Urinary bladder (tissue), 3 donors: ENCODE measurements at regions not wholly inside any gene's neighbourhood (a gene's known extent, or its start where the extent isn't known, plus 50 kb on each side); places are given as distances from the start of the nearest gene placed in this dataset.

Experiments used
- DNase-seq: peaks from one replicate; pipeline ENCODE4 v3.0.0-alpha.2; 2015; ENCODE audit errors: extremely low spot score
- H3K27ac ChIP-seq: one replicate; pipeline ENCODE4 v1.5.1; 2013; ENCODE audit warnings: low read depth, mild to moderate bottlenecking, moderate library complexity
- H3K36me3 ChIP-seq: one replicate; pipeline ENCODE4 v1.6.1; 2013; ENCODE audit warnings: mild to moderate bottlenecking, moderate library complexity; ENCODE audit not compliant: insufficient read depth
- H3K4me1 ChIP-seq: one replicate; pipeline ENCODE4 v1.6.1; 2013; ENCODE audit warnings: mild to moderate bottlenecking, moderate library complexity; ENCODE audit not compliant: insufficient read depth
- H3K4me3 ChIP-seq: one replicate; pipeline ENCODE4 v1.5.1; 2013; ENCODE audit warnings: low read depth, low read length
- WGBS: extraction: QIAGEN DNeasy Blood & Tissue Kit; methylation state at CpG from one replicate; pipeline ENCODE4 v1.1.7; 2013; 5-methylcytosine and 5-hydroxymethylcytosine counted together
- donor health status: healthy with polysubstance abuse.
- donor health status: healthy.

GRCh38 chrX:138931212-138931611 lies 219.7 kb upstream of the FGF13 start:
- WGBS, result 74% methylated on average over 2 of the region's 2 CpGs
- Histone ChIP-seq H3K36me3 (no peaks in the 10 kb centered on the region), H3K4me1 (no peaks in the 10 kb centered on the region), H3K27ac (no peak overlapping the region), H3K4me3 (no peak overlapping the region)
- no peak for DNase-seq

GRCh38 chrX:138930583-138930945 lies 219.0 kb upstream of the FGF13 start:
- H3K27ac ChIP-seq, result no peak overlapping the region
- H3K4me1 ChIP-seq, result no peaks in the 10 kb centered on the region
- no peak overlapping the region for H3K4me3 ChIP-seq
- no peaks in the 10 kb centered on the region for H3K36me3 ChIP-seq
- no peak for DNase-seq
- WGBS, result 59% methylated on average over 4 of the region's 4 CpGs

GRCh38 chrX:138929926-138930582 lies 218.5 kb upstream of the FGF13 start:
- H3K27ac ChIP-seq, result no peak overlapping the region
- H3K4me1 ChIP-seq, result no peaks in the 10 kb centered on the region
- H3K36me3 ChIP-seq, result no peaks in the 10 kb centered on the region
- H3K4me3 ChIP-seq, result no peak overlapping the region
- WGBS, result 29% methylated on average over 4 of the region's 4 CpGs
- DNase-seq, result no peak

- Histone ChIP-seq H3K4me3 (no peak overlapping the region), H3K4me1 (no peaks in the 10 kb centered on the region), H3K36me3 (no peaks in the 10 kb centered on the region), H3K27ac (no peak overlapping the region)
- DNase-seq, result no peak
- WGBS, result 69% methylated on average over 1 of the region's 1 CpG
Measured at GRCh38 chrX:138928737-138929459, 217.4 kb upstream of the FGF13 start.

- Histone ChIP-seq H3K4me1 (no peaks in the 10 kb centered on the region), H3K36me3 (no peaks in the 10 kb centered on the region), H3K4me3 (no peak overlapping the region), H3K27ac (no peak overlapping the region)
- WGBS, result 58% methylated on average over 3 of the region's 3 CpGs
- no peak for DNase-seq
Measured at GRCh38 chrX:138925330-138925729, 213.8 kb upstream of the FGF13 start.

GRCh38 chrX:138923805-138924204 lies 212.3 kb upstream of the FGF13 start:
- H3K4me3 ChIP-seq, result no peak overlapping the region

GRCh38 chrX:138921031-138921430 lies 209.5 kb upstream of the FGF13 start:
- H3K27ac ChIP-seq, result no peak overlapping the region
- H3K36me3 ChIP-seq, result no peaks in the 10 kb centered on the region
- WGBS, result 13% methylated on average over 2 of the region's 2 CpGs
- no peaks in the 10 kb centered on the region for H3K4me1 ChIP-seq
- no peak for DNase-seq
- H3K4me3 ChIP-seq, result no peak overlapping the region

More at GRCh38 chrX:138923805-138924204, 212.3 kb upstream of the FGF13 start:
- Histone ChIP-seq H3K27ac (no peak overlapping the region), H3K4me1 (no peaks in the 10 kb centered on the region), H3K36me3 (no peaks in the 10 kb centered on the region)
- DNase-seq, result no peak

GRCh38 chrX:138917781-138918180 lies 206.3 kb upstream of the FGF13 start:
- no peak for DNase-seq
- H3K27ac ChIP-seq, result no peak overlapping the region
- H3K4me3 ChIP-seq, result no peak overlapping the region
- no peaks in the 10 kb centered on the region for H3K4me1 ChIP-seq
- no peaks in the 10 kb centered on the region for H3K36me3 ChIP-seq
- 30% methylated on average over 2 of the region's 2 CpGs for WGBS

- H3K36me3 ChIP-seq, result no peaks in the 10 kb centered on the region
- H3K4me1 ChIP-seq, result no peaks in the 10 kb centered on the region
- no peak for DNase-seq
- H3K4me3 ChIP-seq, result no peak overlapping the region
- H3K27ac ChIP-seq, result no peak overlapping the region
Measured at GRCh38 chrX:138914767-138915166, 203.2 kb upstream of the FGF13 start.

- H3K4me3 ChIP-seq, result no peak overlapping the region
- no peak for DNase-seq
- H3K27ac ChIP-seq, result no peak overlapping the region
- H3K36me3 ChIP-seq, result no peaks in the 10 kb centered on the region
- no peaks in the 10 kb centered on the region for H3K4me1 ChIP-seq
- 94% methylated on average over 2 of the region's 2 CpGs for WGBS
Measured at GRCh38 chrX:138908577-138908976, 197.1 kb upstream of the FGF13 start.

GRCh38 chrX:138897621-138898492 lies 186.3 kb upstream of the FGF13 start:
- Histone ChIP-seq H3K36me3 (no peaks in the 10 kb centered on the region), H3K4me3 (no peak overlapping the region), H3K27ac (no peak overlapping the region), H3K4me1 (no peaks in the 10 kb centered on the region)
- WGBS, result 67% methylated on average over 6 of the region's 6 CpGs
- DNase-seq, result no peak

GRCh38 chrX:138890491-138890890 lies 179.0 kb upstream of the FGF13 start:
- DNase-seq, result no peak
- H3K36me3 ChIP-seq, result no peaks in the 10 kb centered on the region
- H3K27ac ChIP-seq, result no peak overlapping the region
- no peak overlapping the region for H3K4me3 ChIP-seq
- no peaks in the 10 kb centered on the region for H3K4me1 ChIP-seq

- DNase-seq, result no peak
- no peaks in the 10 kb centered on the region for H3K4me1 ChIP-seq
- H3K4me3 ChIP-seq, result no peak overlapping the region
- no peaks in the 10 kb centered on the region for H3K36me3 ChIP-seq
- H3K27ac ChIP-seq, result no peak overlapping the region
Measured at GRCh38 chrX:138889149-138889548, 177.6 kb upstream of the FGF13 start.

- no peak overlapping the region for H3K4me3 ChIP-seq
Measured at GRCh38 chrX:138886769-138887168, 175.3 kb upstream of the FGF13 start.

More at GRCh38 chrX:138886769-138887168, 175.3 kb upstream of the FGF13 start:
- DNase-seq, result no peak
- Histone ChIP-seq H3K27ac (no peak overlapping the region), H3K4me1 (no peaks in the 10 kb centered on the region), H3K36me3 (no peaks in the 10 kb centered on the region)
- 67% methylated on average over 2 of the region's 2 CpGs for WGBS
